Thymus (tissue), 11 donors: ENCODE measurements at regions not wholly inside any gene's neighbourhood (a gene's known extent, or its start where the extent isn't known, plus 50 kb on each side); places are given as distances from the start of the nearest gene placed in this dataset.
"Not testable (repeated sequence)": the region's sequence is repeated elsewhere in the genome, so short reads cannot be mapped to it uniquely, and the experiment has no call there.

ENCODE experiments used
- DNase-seq, 9 donors: peaks; one replicate each; pipeline ENCODE4 v3.0.0-alpha.2; 2013; ENCODE audit warnings: low spot score in 9 of 9, low read depth in 6 of 9, missing footprints in 1 of 9
- H3K27ac ChIP-seq, 2 donors: one replicate each; pipeline ENCODE4 v1.5.1; 2013; ENCODE audit warnings: control low read depth in 1 of 2, low read depth in 1 of 2, low read length in 1 of 2, mild to moderate bottlenecking in 1 of 2, moderate library complexity in 1 of 2
- H3K27me3 ChIP-seq, 2 donors: one replicate each; pipeline ENCODE4 v1.5.1; 2013; ENCODE audit warnings: low read length in 1 of 2; ENCODE audit not compliant: control insufficient read depth in 2 of 2, insufficient read depth in 1 of 2
- H3K36me3 ChIP-seq, 2 donors: one replicate each; pipeline ENCODE4 v1.5.1; 2013; ENCODE audit warnings: low read length in 1 of 2, mild to moderate bottlenecking in 1 of 2, moderate library complexity in 1 of 2; ENCODE audit not compliant: control insufficient read depth in 2 of 2, insufficient read depth in 2 of 2
- H3K4me1 ChIP-seq, 2 donors: one replicate each; pipeline ENCODE4 v1.5.1; 2013; ENCODE audit warnings: low read length in 2 of 2; ENCODE audit not compliant: control insufficient read depth in 2 of 2, insufficient read depth in 2 of 2
- H3K4me3 ChIP-seq, 2 donors: one replicate each; pipeline ENCODE4 v1.5.1; 2013; ENCODE audit warnings: low read length in 2 of 2, control low read depth in 1 of 2, mild to moderate bottlenecking in 1 of 2
- H3K9me3 ChIP-seq, 2 donors: one replicate each; pipeline ENCODE4 v1.5.1; 2013; ENCODE audit warnings: low read length in 1 of 2, mild to moderate bottlenecking in 1 of 2; ENCODE audit not compliant: control insufficient read depth in 2 of 2, insufficient read depth in 1 of 2
- WGBS: extraction: QIAGEN DNeasy Blood & Tissue Kit; methylation state at CpG from one replicate; pipeline ENCODE4 v1.1.7; 2013; 5-methylcytosine and 5-hydroxymethylcytosine counted together
- donor health status: healthy.

DNA sequence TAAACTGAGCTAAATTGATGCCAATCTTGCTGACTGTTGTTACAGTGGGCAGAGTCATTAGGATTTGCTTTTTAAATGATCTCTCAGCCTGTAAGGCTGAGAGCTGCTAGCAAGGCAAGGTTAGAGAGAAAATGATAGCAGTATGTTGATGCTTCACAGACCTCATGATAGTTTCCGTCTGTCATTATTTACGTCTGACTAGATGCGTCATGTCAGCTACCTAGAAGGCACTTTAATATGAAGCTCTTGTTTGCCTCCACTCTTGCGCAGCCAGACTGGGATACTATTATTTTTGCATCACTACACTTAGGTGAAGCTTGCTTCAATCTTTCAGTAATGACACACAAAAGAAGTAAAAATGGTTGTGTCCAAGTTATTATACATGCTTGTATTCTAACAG lies 313.8 kb downstream of the LNPK start:
- H3K27ac ChIP-seq: no peak overlapping the region
- 98% methylated on average over 4 of the region's 4 CpGs for WGBS
- no peaks in the 10 kb centered on the region for H3K36me3 ChIP-seq
- no peak for DNase-seq
- no peaks in the 10 kb centered on the region for H3K4me1 ChIP-seq
- H3K27me3 ChIP-seq: peaks cover 0 to 5% of the 10 kb centered on the region in 2 donors
- no peak overlapping the region for H3K4me3 ChIP-seq
- no peaks in the 10 kb centered on the region for H3K9me3 ChIP-seq

DNA sequence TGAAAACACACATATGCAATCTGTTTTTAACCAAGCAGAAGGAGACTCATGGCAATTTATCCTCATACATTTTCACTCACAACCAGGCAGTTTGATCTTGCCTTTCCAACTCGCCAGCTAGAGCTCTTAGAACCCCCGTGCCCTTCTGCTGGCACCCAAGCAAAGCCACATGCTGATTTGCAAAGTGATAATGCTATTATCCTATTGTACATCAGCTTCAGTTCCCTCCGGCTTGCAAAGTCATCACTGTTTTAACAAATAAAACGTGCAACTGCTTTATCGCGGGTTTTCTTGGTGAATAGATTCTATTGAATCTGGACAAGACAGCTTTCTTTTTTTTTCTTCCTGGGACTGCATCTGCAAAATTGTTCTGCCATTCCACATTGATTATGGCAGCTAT lies 314.6 kb downstream of the LNPK start:
- Histone ChIP-seq H3K27ac (no peak overlapping the region), H3K9me3 (no peaks in the 10 kb centered on the region), H3K27me3 (peaks cover 0 to 5% of the 10 kb centered on the region in 2 donors), H3K36me3 (no peaks in the 10 kb centered on the region), H3K4me3 (no peak overlapping the region), H3K4me1 (no peaks in the 10 kb centered on the region)
- DNase-seq: no peak
- WGBS: 86% methylated on average over 6 of the region's 6 CpGs

- no peak overlapping the region for H3K4me3 ChIP-seq
- H3K27me3 ChIP-seq: peaks cover 0 to 5% of the 10 kb centered on the region in 2 donors
- no peaks in the 10 kb centered on the region for H3K4me1 ChIP-seq
- 92% methylated on average over 7 of the region's 7 CpGs for WGBS
- no peak for DNase-seq
- H3K36me3 ChIP-seq: no peaks in the 10 kb centered on the region
- no peaks in the 10 kb centered on the region for H3K9me3 ChIP-seq
- H3K27ac ChIP-seq: no peak overlapping the region
Measured at GRCh38 chr2:175686002-175686401, 316.1 kb downstream of the LNPK start.

DNA sequence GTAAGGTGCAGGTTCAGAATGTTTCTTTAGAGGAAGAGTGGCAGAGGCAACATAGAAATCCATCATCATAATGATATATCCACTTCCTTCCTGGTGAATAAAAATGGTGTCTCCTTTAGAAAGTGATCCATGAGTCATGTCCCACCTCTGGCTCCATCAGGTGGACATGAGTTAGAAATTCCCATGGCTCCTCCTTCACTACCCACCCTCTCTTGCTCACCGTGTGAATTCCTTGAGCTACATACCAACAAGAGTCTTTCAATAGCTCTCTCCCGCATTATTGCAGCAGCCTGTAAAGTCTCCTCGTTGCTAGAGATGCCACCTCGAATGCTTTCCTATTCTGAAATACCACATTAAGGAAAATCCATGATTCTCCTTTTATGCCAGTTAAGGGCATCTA lies 317.6 kb downstream of the LNPK start:
- H3K27ac ChIP-seq: no peak overlapping the region
- no peak for DNase-seq
- WGBS: 65% methylated on average over 4 of the region's 4 CpGs
- no peaks in the 10 kb centered on the region for H3K9me3 ChIP-seq
- no peaks in the 10 kb centered on the region for H3K4me1 ChIP-seq
- H3K36me3 ChIP-seq: no peaks in the 10 kb centered on the region
- H3K4me3 ChIP-seq: no peak overlapping the region
- H3K27me3 ChIP-seq: peaks cover 0 to 3% of the 10 kb centered on the region in 2 donors

DNA sequence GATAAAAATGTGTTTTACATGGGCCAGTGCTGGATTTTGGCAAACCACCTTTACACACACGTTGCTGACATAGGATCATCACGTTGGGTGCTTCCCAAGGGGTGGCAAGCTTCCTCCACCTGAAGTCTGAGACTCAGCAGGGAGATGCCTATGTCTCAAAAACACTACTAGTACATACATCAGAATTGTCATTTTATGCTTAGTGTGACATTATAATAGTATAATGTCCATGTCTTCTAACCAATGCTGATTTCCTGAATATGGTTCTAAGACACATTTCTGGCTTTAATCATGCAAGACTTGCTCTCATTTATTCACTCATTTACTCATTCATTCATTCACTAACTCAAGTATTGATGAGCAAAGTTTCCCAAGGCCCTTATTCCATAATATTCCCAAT lies 322.3 kb downstream of the LNPK start:
- Histone ChIP-seq H3K27ac (no peak overlapping the region), H3K9me3 (no peaks in the 10 kb centered on the region), H3K4me1 (no peaks in the 10 kb centered on the region), H3K27me3 (no peaks in the 10 kb centered on the region), H3K4me3 (no peak overlapping the region), H3K36me3 (no peaks in the 10 kb centered on the region)
- no peak for DNase-seq
- 69% methylated on average over 2 of the region's 2 CpGs for WGBS

GRCh38 chr2:175679231-175679630 lies 322.8 kb downstream of the LNPK start:
- 94% methylated on average over 4 of the region's 4 CpGs for WGBS
- Histone ChIP-seq H3K36me3 (no peaks in the 10 kb centered on the region), H3K9me3 (no peaks in the 10 kb centered on the region), H3K27me3 (no peaks in the 10 kb centered on the region), H3K4me3 (no peak overlapping the region), H3K27ac (no peak overlapping the region), H3K4me1 (no peaks in the 10 kb centered on the region)
- DNase-seq: no peak

- Histone ChIP-seq H3K27me3 (no peaks in the 10 kb centered on the region), H3K9me3 (no peaks in the 10 kb centered on the region), H3K27ac (no peak overlapping the region), H3K4me3 (no peak overlapping the region), H3K4me1 (no peaks in the 10 kb centered on the region), H3K36me3 (no peaks in the 10 kb centered on the region)
- over 99% methylated on average over 2 of the region's 2 CpGs for WGBS
- DNase-seq: no peak
Measured at GRCh38 chr2:175677880-175678279, 324.2 kb downstream of the LNPK start.

- Histone ChIP-seq H3K27ac (no peak overlapping the region), H3K4me3 (no peak overlapping the region), H3K4me1 (no peaks in the 10 kb centered on the region), H3K36me3 (no peaks in the 10 kb centered on the region), H3K27me3 (no peaks in the 10 kb centered on the region), H3K9me3 (no peaks in the 10 kb centered on the region)
- WGBS: 75% methylated on average over 3 of the region's 3 CpGs
- no peak for DNase-seq
Measured at GRCh38 chr2:175676813-175677212, 325.3 kb downstream of the LNPK start.

DNA sequence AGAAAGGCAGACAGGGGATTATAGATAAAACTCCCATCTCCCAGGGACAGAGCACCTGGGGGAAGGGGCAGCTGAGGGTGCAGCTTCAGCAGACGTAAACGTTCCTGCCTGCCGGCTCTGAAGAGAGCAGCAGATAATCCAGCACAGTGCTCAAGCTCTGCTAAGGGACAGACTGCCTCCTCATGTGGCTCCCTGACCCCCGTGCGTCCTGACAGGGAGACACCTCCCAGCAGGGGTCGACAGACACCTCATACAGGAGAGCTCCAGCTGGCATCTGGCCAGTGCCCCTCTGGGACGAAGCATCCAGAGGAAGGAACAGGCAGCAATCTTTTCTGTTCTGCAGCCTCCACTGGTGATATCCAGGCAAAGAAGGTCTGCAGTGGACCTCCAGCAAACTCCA lies 333.3 kb downstream of the LNPK start:
- WGBS: 89% methylated on average over 7 of the region's 7 CpGs
- not testable (repeated sequence) for DNase-seq

GRCh38 chr2:175662335-175662734 lies 339.7 kb downstream of the LNPK start:
- DNase-seq: no peak
- Histone ChIP-seq H3K36me3 (no peaks in the 10 kb centered on the region), H3K4me1 (no peaks in the 10 kb centered on the region), H3K4me3 (no peak overlapping the region), H3K9me3 (no peaks in the 10 kb centered on the region), H3K27me3 (no peaks in the 10 kb centered on the region), H3K27ac (no peak overlapping the region)
- 97% methylated on average over 1 of the region's 1 CpG for WGBS

More for the DNA sequence above, 333.3 kb downstream of the LNPK start:
- not testable (repeated sequence) for H3K4me3 ChIP-seq, H3K27ac ChIP-seq, H3K9me3 ChIP-seq, H3K36me3 ChIP-seq, H3K27me3 ChIP-seq, H3K4me1 ChIP-seq
